Mesothelial cell of epicardium (in vitro differentiated cells): ENCODE measurements at regions not wholly inside any gene's neighbourhood (a gene's known extent, or its start where the extent isn't known, plus 50 kb on each side); places are given as distances from the start of the nearest gene placed in this dataset.

Experiments used
- DNase-seq, 2 experiments: peaks; one replicate each; pipeline ENCODE4 v3.0.0; 2021; ENCODE audit warnings: low spot score in 2 of 2; ENCODE audit not compliant: unreplicated experiment in 2 of 2
- H3K27ac Mint-ChIP-seq: 2 replicates; pipeline ENCODE4 v1.8.0; 2021; ENCODE audit warnings: mixed read lengths
- H3K27me3 Mint-ChIP-seq: 2 replicates; pipeline ENCODE4 v1.8.0; 2021; ENCODE audit warnings: low read depth, mixed read lengths
- H3K36me3 Mint-ChIP-seq: 2 replicates; pipeline ENCODE4 v1.8.0; 2021; ENCODE audit warnings: mixed read lengths
- H3K4me1 Mint-ChIP-seq: 2 replicates; pipeline ENCODE4 v1.8.0; 2021; ENCODE audit warnings: mixed read lengths
- H3K4me3 Mint-ChIP-seq: 2 replicates; pipeline ENCODE4 v1.8.0; 2021; ENCODE audit warnings: mild to moderate bottlenecking, moderate library complexity, mixed read lengths
- H3K9me3 Mint-ChIP-seq: 2 replicates; pipeline ENCODE4 v1.8.0; 2021; ENCODE audit warnings: mixed read lengths
- TF ChIP-seq, protein P1 (sequence below): fragments of 200-600 bp; sonication (generic); IDR thresholded peaks from one replicate; pipeline ENCODE4 v1.5.0; 2021; ENCODE audit warnings: antibody characterized with exemption; ENCODE audit not compliant: unreplicated experiment

- TF ChIP-seq, protein P1, sequence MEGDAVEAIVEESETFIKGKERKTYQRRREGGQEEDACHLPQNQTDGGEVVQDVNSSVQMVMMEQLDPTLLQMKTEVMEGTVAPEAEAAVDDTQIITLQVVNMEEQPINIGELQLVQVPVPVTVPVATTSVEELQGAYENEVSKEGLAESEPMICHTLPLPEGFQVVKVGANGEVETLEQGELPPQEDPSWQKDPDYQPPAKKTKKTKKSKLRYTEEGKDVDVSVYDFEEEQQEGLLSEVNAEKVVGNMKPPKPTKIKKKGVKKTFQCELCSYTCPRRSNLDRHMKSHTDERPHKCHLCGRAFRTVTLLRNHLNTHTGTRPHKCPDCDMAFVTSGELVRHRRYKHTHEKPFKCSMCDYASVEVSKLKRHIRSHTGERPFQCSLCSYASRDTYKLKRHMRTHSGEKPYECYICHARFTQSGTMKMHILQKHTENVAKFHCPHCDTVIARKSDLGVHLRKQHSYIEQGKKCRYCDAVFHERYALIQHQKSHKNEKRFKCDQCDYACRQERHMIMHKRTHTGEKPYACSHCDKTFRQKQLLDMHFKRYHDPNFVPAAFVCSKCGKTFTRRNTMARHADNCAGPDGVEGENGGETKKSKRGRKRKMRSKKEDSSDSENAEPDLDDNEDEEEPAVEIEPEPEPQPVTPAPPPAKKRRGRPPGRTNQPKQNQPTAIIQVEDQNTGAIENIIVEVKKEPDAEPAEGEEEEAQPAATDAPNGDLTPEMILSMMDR = no peak
- no peak for DNase-seq
- Mint-ChIP-seq H3K4me3 (no peak overlapping the region), H3K27ac (no peak overlapping the region), H3K27me3 (no peaks in the 10 kb centered on the region), H3K36me3 (no peaks in the 10 kb centered on the region), H3K9me3 (peaks cover 18% of the 10 kb centered on the region), H3K4me1 (no peaks in the 10 kb centered on the region)
Observed at GRCh38 chr9:79037338-79037737, 534.4 kb upstream of the TLE4 start.

DNA sequence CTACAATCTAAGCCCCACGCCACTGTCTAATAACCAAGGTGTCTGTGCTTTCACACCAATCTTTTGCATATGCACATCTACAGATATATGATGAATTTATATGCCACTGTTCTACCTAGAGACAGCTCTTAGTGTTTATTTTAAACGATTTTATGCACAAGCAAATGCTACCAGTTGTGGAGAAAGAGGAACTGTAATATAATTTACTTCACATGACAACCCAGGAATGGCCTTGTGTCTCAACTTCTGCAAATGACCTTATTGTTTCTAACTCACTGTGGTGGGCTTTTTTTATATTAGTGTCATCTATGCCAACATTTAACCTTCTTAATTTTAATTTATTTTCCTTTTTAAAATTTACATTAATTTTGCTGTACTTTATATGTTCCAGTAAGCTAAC is 531.1 kb upstream of the TLE4 start:
- DNase-seq = no peak
- Mint-ChIP-seq H3K36me3 (no peaks in the 10 kb centered on the region), H3K9me3 (peaks cover 4% of the 10 kb centered on the region), H3K27me3 (no peaks in the 10 kb centered on the region), H3K4me1 (no peaks in the 10 kb centered on the region), H3K27ac (no peak overlapping the region), H3K4me3 (no peak overlapping the region)
- TF ChIP-seq, protein P1 = no peak

DNA sequence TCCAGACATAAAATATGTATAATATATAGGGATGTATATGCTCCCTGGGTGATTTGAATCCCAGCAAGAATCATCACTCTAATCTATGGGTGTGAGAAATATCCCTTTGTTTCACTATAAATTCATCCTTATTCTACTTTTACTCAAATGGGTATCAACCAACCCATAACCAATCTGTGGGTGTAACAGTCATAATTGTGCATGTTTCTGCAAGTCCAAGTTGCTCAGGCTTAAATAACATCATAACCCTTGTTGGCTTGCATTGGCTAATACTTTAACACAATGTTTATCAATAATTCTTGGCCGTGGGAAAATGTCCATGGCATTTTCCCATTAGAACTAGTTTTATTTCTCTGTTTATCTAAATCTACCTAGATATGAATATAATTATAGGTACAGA is 530.5 kb upstream of the TLE4 start:
- TF ChIP-seq, protein P1 = no peak

GRCh38 chr9:79043916-79044315 is 527.8 kb upstream of the TLE4 start:
- DNase-seq = no peak
- Mint-ChIP-seq H3K4me3 (no peak overlapping the region), H3K27ac (no peak overlapping the region), H3K36me3 (no peaks in the 10 kb centered on the region), H3K9me3 (peaks cover 4% of the 10 kb centered on the region), H3K4me1 (no peaks in the 10 kb centered on the region), H3K27me3 (no peaks in the 10 kb centered on the region)
- TF ChIP-seq, protein P1 = no peak

More for the DNA sequence above, 530.5 kb upstream of the TLE4 start:
- peaks cover 4% of the 10 kb centered on the region for H3K9me3 Mint-ChIP-seq
- H3K4me1 Mint-ChIP-seq = no peaks in the 10 kb centered on the region
- H3K27me3 Mint-ChIP-seq = no peaks in the 10 kb centered on the region
- H3K27ac Mint-ChIP-seq = no peak overlapping the region
- DNase-seq = no peak
- H3K4me3 Mint-ChIP-seq = no peak overlapping the region
- no peaks in the 10 kb centered on the region for H3K36me3 Mint-ChIP-seq

DNA sequence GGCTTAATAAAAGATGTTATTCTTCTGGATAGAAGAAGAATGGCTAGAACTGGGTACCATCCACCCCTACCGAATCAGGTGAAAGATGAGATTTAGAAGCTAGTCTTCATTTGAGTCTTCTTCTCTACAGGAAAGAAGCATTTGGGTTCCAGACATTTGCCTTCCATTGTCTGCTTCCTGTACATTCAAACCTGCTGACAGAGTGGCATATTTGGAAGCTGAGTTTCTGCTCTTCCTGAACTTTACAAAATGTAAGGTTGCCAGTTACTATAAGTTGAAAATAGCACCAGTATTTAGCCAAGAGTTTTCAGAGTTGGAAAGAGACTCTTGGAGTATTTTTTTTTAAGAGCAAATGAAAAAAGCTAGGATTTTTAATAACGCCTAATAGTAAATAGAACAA is 525.4 kb upstream of the TLE4 start:
- Mint-ChIP-seq H3K27ac (no peak overlapping the region), H3K36me3 (no peaks in the 10 kb centered on the region), H3K27me3 (no peaks in the 10 kb centered on the region), H3K4me3 (no peak overlapping the region), H3K9me3 (peaks cover 4% of the 10 kb centered on the region), H3K4me1 (no peaks in the 10 kb centered on the region)
- TF ChIP-seq, protein P1 = no peak
- DNase-seq = no peak

- Mint-ChIP-seq H3K4me1 (peaks cover 8% of the 10 kb centered on the region), H3K9me3 (peaks cover 4% of the 10 kb centered on the region), H3K4me3 (no peak overlapping the region), H3K36me3 (no peaks in the 10 kb centered on the region), H3K27me3 (no peaks in the 10 kb centered on the region), H3K27ac (no peak overlapping the region)
- DNase-seq = no peak
- TF ChIP-seq, protein P1 = no peak
Observed at GRCh38 chr9:79049371-79049770, 522.4 kb upstream of the TLE4 start.
